ENCODE measurements at regions not wholly inside any gene's neighbourhood (a gene's known extent, or its start where the extent isn't known, plus 50 kb on each side); places are given as distances from the start of the nearest gene placed in this dataset.

DNA sequence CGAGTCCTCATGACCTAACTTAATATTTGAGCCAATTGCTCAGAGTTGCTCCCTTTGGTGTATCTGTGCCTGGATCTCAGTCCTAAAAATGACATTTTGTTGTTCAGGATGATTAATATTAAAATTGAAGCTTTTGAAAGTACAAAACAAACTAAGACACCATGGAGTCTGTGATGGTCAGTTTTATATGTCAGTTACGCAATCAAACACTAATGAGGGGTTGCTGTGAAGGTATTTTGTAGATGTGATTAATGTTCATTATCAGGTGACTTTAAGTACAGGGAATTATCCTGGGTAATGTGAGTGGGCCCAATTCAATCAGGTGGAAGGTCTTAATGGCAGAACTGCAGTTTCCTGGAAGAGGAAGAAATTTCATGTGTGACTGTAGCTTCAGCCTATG is 546.7 kb downstream of the REEP3 start:
- H2AFZ ChIP-seq, result no peak overlapping the region
- H3K79me2 ChIP-seq (replicated peaks; ENCODE audit: insufficient read depth), result no peaks in the 10 kb centered on the region
- H3K36me3 ChIP-seq (ENCODE audit: insufficient read depth), result no peaks in the 10 kb centered on the region
- H3K36me3 Mint-ChIP-seq (ENCODE audit: low read depth), result no peaks in the 10 kb centered on the region
- ATAC-seq (no peak), DNase-seq (ENCODE audit: low spot score) (no peak)
- no peak overlapping the region for H3K4me3 ChIP-seq
- no peaks in the 10 kb centered on the region for H3K9me3 Mint-ChIP-seq
- H3K27me3 Mint-ChIP-seq (ENCODE audit: insufficient read depth, low read depth, poor library complexity), result peaks cover 2% of the 10 kb centered on the region
- no peak overlapping the region for H3K27ac ChIP-seq (ENCODE audit: low read depth)
- H3K27me3 ChIP-seq (ENCODE audit: insufficient read depth), result no peaks in the 10 kb centered on the region
- H3K4me2 ChIP-seq, result no peak overlapping the region
- H4K20me1 ChIP-seq (replicated peaks; ENCODE audit: insufficient read depth), result no peaks in the 10 kb centered on the region
- no peaks in the 10 kb centered on the region for H3F3A ChIP-seq (replicated peaks; ENCODE audit: low read depth)
- H3K4me1 Mint-ChIP-seq, result peaks cover 6% of the 10 kb centered on the region
- H3K4me1 ChIP-seq (ENCODE audit: insufficient read depth), result no peaks in the 10 kb centered on the region
- H3K4me3 Mint-ChIP-seq, result no peak overlapping the region
- H3K27ac Mint-ChIP-seq, result no peak overlapping the region
- 0 out of 2 replicates have a peak, but pooled peaks cover 11% of the 10 kb centered on the region for H3K9me2 ChIP-seq (ENCODE audit: insufficient read depth)
- no peak for TF ChIP-seq EZH2 (IDR thresholded peaks at IDR 0.05; ENCODE audit: low read depth, unreplicated experiment)
- TF ChIP-seq JUNB (IDR thresholded peaks at IDR 0.05; ENCODE audit: unreplicated experiment), result no peak
- no peak for TF ChIP-seq CTCF (conservative IDR thresholded peaks at IDR 0.05; ENCODE audit: low read depth in 2 of 2)
- TF ChIP-seq ZNF462 (CRISPR knock-in tag; IDR thresholded peaks at IDR 0.05), result no peak
- TF ChIP-seq STAT1 (IDR thresholded peaks at IDR 0.05; ENCODE audit: unreplicated experiment), result no peak
- no peak for TF ChIP-seq CREB1 (CRISPR knock-in tag; IDR thresholded peaks at IDR 0.05; ENCODE audit: low read depth)
- no peak for TF ChIP-seq REST (IDR thresholded peaks at IDR 0.05; ENCODE audit: unreplicated experiment)
- TF ChIP-seq EZH2phosphoT487 (IDR thresholded peaks at IDR 0.05; ENCODE audit: unreplicated experiment), result no peak
- no peak for TF ChIP-seq ZNF114 (CRISPR knock-in tag; IDR thresholded peaks at IDR 0.05)
